GM12874 (cell line): ENCODE measurements at regions not wholly inside any gene's neighbourhood (a gene's known extent, or its start where the extent isn't known, plus 50 kb on each side); places are given as distances from the start of the nearest gene placed in this dataset.

ENCODE experiments used
- TF ChIP-seq, protein P1 (sequence below): IDR thresholded peaks from 2 replicates; pipeline ENCODE4 v1.5.1; 2011; ENCODE audit warnings: low read depth, mild to moderate bottlenecking, control low read depth, low read length, moderate library complexity; ENCODE audit not compliant: insufficient read depth

DNA sequence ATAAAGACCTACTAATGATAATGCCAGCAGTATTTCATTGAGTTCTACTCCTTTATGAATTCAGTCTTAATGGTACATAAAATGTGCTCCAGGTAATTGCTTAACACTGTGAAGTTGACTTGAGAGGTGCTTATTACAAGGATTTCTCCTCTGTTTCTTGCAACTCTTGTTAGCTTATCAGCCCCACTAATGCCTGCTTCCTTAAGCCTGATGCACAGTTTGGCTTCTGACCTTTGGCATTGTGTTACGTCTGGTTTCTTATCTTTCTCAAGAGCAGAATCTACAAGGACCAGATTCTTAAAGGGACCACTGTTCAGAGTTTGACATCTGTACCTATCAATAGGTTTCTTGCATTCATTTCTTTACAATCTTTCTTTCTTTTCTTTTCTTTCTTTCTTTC lies 223.9 kb upstream of the CWC22 start:
- TF ChIP-seq, protein P1, sequence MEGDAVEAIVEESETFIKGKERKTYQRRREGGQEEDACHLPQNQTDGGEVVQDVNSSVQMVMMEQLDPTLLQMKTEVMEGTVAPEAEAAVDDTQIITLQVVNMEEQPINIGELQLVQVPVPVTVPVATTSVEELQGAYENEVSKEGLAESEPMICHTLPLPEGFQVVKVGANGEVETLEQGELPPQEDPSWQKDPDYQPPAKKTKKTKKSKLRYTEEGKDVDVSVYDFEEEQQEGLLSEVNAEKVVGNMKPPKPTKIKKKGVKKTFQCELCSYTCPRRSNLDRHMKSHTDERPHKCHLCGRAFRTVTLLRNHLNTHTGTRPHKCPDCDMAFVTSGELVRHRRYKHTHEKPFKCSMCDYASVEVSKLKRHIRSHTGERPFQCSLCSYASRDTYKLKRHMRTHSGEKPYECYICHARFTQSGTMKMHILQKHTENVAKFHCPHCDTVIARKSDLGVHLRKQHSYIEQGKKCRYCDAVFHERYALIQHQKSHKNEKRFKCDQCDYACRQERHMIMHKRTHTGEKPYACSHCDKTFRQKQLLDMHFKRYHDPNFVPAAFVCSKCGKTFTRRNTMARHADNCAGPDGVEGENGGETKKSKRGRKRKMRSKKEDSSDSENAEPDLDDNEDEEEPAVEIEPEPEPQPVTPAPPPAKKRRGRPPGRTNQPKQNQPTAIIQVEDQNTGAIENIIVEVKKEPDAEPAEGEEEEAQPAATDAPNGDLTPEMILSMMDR: no peak

- TF ChIP-seq, protein P1: no peak
Observed at GRCh38 chr2:180227461-180227860, 220.4 kb upstream of the CWC22 start.

GRCh38 chr2:180225118-180225517 lies 218.0 kb upstream of the CWC22 start:
- TF ChIP-seq, protein P1: no peak

- TF ChIP-seq, protein P1: no peak
Observed at GRCh38 chr2:180222644-180223043, 215.5 kb upstream of the CWC22 start.

DNA sequence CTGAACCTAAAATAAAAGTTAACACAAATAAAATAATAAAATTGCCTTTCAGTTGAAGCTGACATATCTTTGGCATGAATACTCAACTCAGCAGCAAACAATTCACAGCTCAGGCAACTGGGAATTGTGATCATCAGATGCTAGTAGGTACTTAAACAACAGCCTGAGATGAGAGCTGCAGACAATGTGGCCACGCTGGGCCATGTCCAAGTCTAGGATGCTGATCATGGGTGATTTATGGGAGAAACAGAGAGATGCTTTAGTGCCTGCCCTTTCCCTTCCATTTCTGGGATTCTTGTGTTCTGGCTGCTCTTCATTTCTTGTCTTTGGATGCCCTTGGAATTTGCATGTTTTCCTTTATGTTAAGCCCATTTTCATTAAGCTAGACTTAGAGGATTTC lies 212.4 kb upstream of the CWC22 start:
- TF ChIP-seq, protein P1: no peak

- TF ChIP-seq, protein P1: no peak
Observed at GRCh38 chr2:180208841-180209240, 201.7 kb upstream of the CWC22 start.

- TF ChIP-seq, protein P1: no peak
Observed at GRCh38 chr2:180205621-180206235, 198.6 kb upstream of the CWC22 start.
